GM21619 (cell line): ENCODE measurements at regions not wholly inside any gene's neighbourhood (a gene's known extent, or its start where the extent isn't known, plus 50 kb on each side); places are given as distances from the start of the nearest gene placed in this dataset.

Experiments
- ATAC-seq: cut with Tn5 transposase; IDR thresholded peaks from one replicate; pipeline ENCODE4 v1.9.1; 2021; ENCODE audit not compliant: unreplicated experiment

- ATAC-seq = no peak
Observed at GRCh38 chr4:15262396-15262795, 165.4 kb upstream of the C1QTNF7 start.

- ATAC-seq = no peak
Observed at GRCh38 chr4:15270201-15270600, 157.6 kb upstream of the C1QTNF7 start.

GRCh38 chr4:15286041-15286440, 141.8 kb upstream of the C1QTNF7 start:
- ATAC-seq = no peak

GRCh38 chr4:15291122-15291521, 136.7 kb upstream of the C1QTNF7 start:
- ATAC-seq = no peak

GRCh38 chr4:15293711-15294110, 134.1 kb upstream of the C1QTNF7 start:
- ATAC-seq = no peak

- ATAC-seq = no peak
Observed at GRCh38 chr4:15294202-15294601, 133.6 kb upstream of the C1QTNF7 start.

- no peak for ATAC-seq
Observed at GRCh38 chr4:15294832-15295231, 133.0 kb upstream of the C1QTNF7 start.

- no peak for ATAC-seq
Observed at GRCh38 chr4:15295421-15296162, 132.2 kb upstream of the C1QTNF7 start.

- no peak for ATAC-seq
Observed at GRCh38 chr4:15297344-15297743, 130.5 kb upstream of the C1QTNF7 start.

GRCh38 chr4:15299627-15300026, 128.2 kb upstream of the C1QTNF7 start:
- no peak for ATAC-seq

- no peak for ATAC-seq
Observed at GRCh38 chr4:15303052-15303641, 124.7 kb upstream of the C1QTNF7 start.

GRCh38 chr4:15314974-15315373, 112.9 kb upstream of the C1QTNF7 start:
- no peak for ATAC-seq

- ATAC-seq = no peak
Observed at GRCh38 chr4:15317246-15317645, 110.6 kb upstream of the C1QTNF7 start.

GRCh38 chr4:15318621-15319348, 109.0 kb upstream of the C1QTNF7 start:
- no peak for ATAC-seq

GRCh38 chr4:15320121-15320678, 107.6 kb upstream of the C1QTNF7 start:
- ATAC-seq = no peak

GRCh38 chr4:15322006-15322405, 105.8 kb upstream of the C1QTNF7 start:
- no peak for ATAC-seq

GRCh38 chr4:15325987-15326386, 101.8 kb upstream of the C1QTNF7 start:
- no peak for ATAC-seq

- no peak for ATAC-seq
Observed at GRCh38 chr4:15327311-15328298, 100.2 kb upstream of the C1QTNF7 start.

- ATAC-seq = no peak
Observed at GRCh38 chr4:15331930-15332329, 95.9 kb upstream of the C1QTNF7 start.

- ATAC-seq = no peak
Observed at GRCh38 chr4:15332377-15332776, 95.5 kb upstream of the C1QTNF7 start.
